ENCODE measurements at regions not wholly inside any gene's neighbourhood (a gene's known extent, or its start where the extent isn't known, plus 50 kb on each side); places are given as distances from the start of the nearest gene placed in this dataset.

GRCh38 chr6:79420054-79420453, 117.2 kb downstream of the LCA5 start:
- no peaks in the 10 kb centered on the region for H4K20me1 ChIP-seq (replicated peaks; ENCODE audit: control insufficient read depth, insufficient read depth, low read length)
- CTCF ChIA-PET (ENCODE audit: low intra/inter-chr PET ratio): no interaction called here
- TF ChIP-seq MAZ (CRISPR knock-in tag; conservative IDR thresholded peaks at IDR 0.05 in 1 of 2, IDR thresholded peaks at IDR 0.05 in 1 of 2) (no peak), DIDO1 (tag; IDR thresholded peaks at IDR 0.05; ENCODE audit: low read depth) (no peak), CBFA2T2 (conservative IDR thresholded peaks at IDR 0.05) (no peak), ZNF354B (CRISPR knock-in tag; IDR thresholded peaks at IDR 0.05) (no peak), ZNF518B (CRISPR knock-in tag; IDR thresholded peaks at IDR 0.05) (no peak), TOE1 (IDR thresholded peaks at IDR 0.05; ENCODE audit: borderline replicate concordance) (peak; percentile 74; the same call in 1 of the 2 replicates), TOE1 (CRISPR knock-in tag; IDR thresholded peaks at IDR 0.05; ENCODE audit: borderline replicate concordance, low read depth) (no peak), RB1 (IDR thresholded peaks at IDR 0.05; ENCODE audit: low read depth) (no peak), NFATC3 (IDR thresholded peaks at IDR 0.05) (no peak), HCFC1 (IDR thresholded peaks at IDR 0.05; ENCODE audit: low read depth, low read length) (peak; percentile 70), SIX5 (IDR thresholded peaks at IDR 0.05; ENCODE audit: borderline replicate concordance in 1 of 2, insufficient read depth in 1 of 2, low read depth in 1 of 2, low read length in 2 of 2) (peak in 1 of 2 experiments; percentile 27; a peak in 1 of 4 replicates), USF2 (CRISPR knock-in tag; IDR thresholded peaks at IDR 0.05) (peak; percentile 73), ETV6 (IDR thresholded peaks at IDR 0.05; ENCODE audit: borderline replicate concordance in 1 of 2, low read depth in 2 of 2, low read length in 1 of 2) (no peak), ETV6 (CRISPR knock-in tag; IDR thresholded peaks at IDR 0.05; ENCODE audit: borderline replicate concordance) (no peak), CLOCK (CRISPR knock-in tag; IDR thresholded peaks at IDR 0.05; ENCODE audit: borderline replicate concordance) (no peak), SMARCB1 (IDR thresholded peaks at IDR 0.05; ENCODE audit: insufficient read length, low read depth) (no peak), ARID1B (IDR thresholded peaks at IDR 0.05) (no peak)

More at GRCh38 chr6:79420054-79420453, 117.2 kb downstream of the LCA5 start:
- no peaks in the 10 kb centered on the region; a peak in 1 of 5 replicates for H3K27me3 ChIP-seq (ENCODE audit: control insufficient read depth in 2 of 2, insufficient read depth in 2 of 2, low read length in 2 of 2)
- H3K9me3 ChIP-seq (replicated peaks; ENCODE audit: control insufficient read depth, insufficient read depth, low read depth, low read length): no peaks in the 10 kb centered on the region
- no peak overlapping the region for H3K4me3 ChIP-seq
- H3K36me3 ChIP-seq (ENCODE audit: control insufficient read depth, insufficient read depth, low read length): no peaks in the 10 kb centered on the region
- no peak overlapping the region for H3K27ac ChIP-seq (ENCODE audit: extremely low read depth, low read depth, low read length)
- ATAC-seq (peak; percentile 68), DNase-seq (ENCODE audit: extremely low read depth in 1 of 4, low spot score in 3 of 4) (peak in 1 of 4 experiments; percentile 8), FAIRE-seq (no peak)
- H3K4me2 ChIP-seq (ENCODE audit: insufficient read depth, low read length): no peak overlapping the region
- intact Hi-C loops (cut with micrococcal nuclease) (no loop called here), in situ Hi-C loops (cut with MboI) (no loop called here)
- no peaks in the 10 kb centered on the region for H3K9me1 ChIP-seq (ENCODE audit: control insufficient read depth, insufficient read depth, low read length)
- WGBS (ENCODE audit: insufficient coverage, low coverage, missing lambda C conversion rate): 0% methylated on average over 1 of the region's 1 CpG
- H3K79me2 ChIP-seq (ENCODE audit: control insufficient read depth, insufficient read depth, low read length): no peaks in the 10 kb centered on the region
- no peaks in the 10 kb centered on the region for H3K4me1 ChIP-seq (replicated peaks in 1 of 2; ENCODE audit: control insufficient read depth in 2 of 2, insufficient read depth in 2 of 2, low read length in 2 of 2)
- no TSS peak for BruUV-seq (replicated peaks)
- peak overlapping the region; percentile 60 for H2AFZ ChIP-seq (ENCODE audit: low read depth, low read length)
- no peak overlapping the region for H3K9ac ChIP-seq (ENCODE audit: insufficient read depth in 1 of 2, low read depth in 2 of 2, low read length in 2 of 2)
- POLR2A ChIA-PET: interaction anchor here (1.3 kb wide), 1 partner anchor 17 kb away, joined by 5 read pairs; no protein-coding TSS in a partner anchor

Data from K562 (cell line).